ENCODE measurements at regions not wholly inside any gene's neighbourhood (a gene's known extent, or its start where the extent isn't known, plus 50 kb on each side); places are given as distances from the start of the nearest gene placed in this dataset.

DNA sequence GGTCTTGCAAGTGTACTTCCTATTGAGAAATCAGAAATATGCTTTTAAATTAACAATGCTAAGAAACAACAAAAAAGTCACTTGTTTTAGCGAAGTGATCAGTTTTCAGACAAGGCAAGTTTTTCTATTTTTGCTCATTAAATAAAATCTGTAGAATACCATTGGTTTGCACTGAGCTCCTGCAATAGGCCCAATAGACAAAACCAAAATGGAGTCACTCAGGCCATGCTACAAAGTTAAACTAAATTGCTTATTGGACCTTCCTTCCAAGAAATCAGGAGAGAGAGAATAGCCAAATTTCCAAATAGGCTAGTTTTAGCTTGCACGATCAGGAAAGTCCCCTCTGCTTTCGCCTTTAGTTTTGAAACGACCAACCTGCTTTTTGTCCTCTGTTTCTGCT is 73.4 kb upstream of the SLC13A1 start:
- TF ChIP-seq, protein P1, sequence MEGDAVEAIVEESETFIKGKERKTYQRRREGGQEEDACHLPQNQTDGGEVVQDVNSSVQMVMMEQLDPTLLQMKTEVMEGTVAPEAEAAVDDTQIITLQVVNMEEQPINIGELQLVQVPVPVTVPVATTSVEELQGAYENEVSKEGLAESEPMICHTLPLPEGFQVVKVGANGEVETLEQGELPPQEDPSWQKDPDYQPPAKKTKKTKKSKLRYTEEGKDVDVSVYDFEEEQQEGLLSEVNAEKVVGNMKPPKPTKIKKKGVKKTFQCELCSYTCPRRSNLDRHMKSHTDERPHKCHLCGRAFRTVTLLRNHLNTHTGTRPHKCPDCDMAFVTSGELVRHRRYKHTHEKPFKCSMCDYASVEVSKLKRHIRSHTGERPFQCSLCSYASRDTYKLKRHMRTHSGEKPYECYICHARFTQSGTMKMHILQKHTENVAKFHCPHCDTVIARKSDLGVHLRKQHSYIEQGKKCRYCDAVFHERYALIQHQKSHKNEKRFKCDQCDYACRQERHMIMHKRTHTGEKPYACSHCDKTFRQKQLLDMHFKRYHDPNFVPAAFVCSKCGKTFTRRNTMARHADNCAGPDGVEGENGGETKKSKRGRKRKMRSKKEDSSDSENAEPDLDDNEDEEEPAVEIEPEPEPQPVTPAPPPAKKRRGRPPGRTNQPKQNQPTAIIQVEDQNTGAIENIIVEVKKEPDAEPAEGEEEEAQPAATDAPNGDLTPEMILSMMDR (IDR thresholded peaks at IDR 0.05; ENCODE audit: low read depth, low read length): no peak
- no peak for TF ChIP-seq EZH2phosphoT487 (IDR thresholded peaks at IDR 0.05; ENCODE audit: low read depth)

Data from OCI-LY3 (cell line).